ENCODE measurements at regions not wholly inside any gene's neighbourhood (a gene's known extent, or its start where the extent isn't known, plus 50 kb on each side); places are given as distances from the start of the nearest gene placed in this dataset.

GRCh38 chr2:196433116-196433515, 206.4 kb upstream of the CCDC150 start:
- DNase-seq (ENCODE audit: low spot score) = no peak
- ChIA-PET POLR2A (ENCODE audit: low non-redundant PET) (no interaction called here), CTCF (interaction anchor here (0.6 to 0.7 kb wide), 2 partner anchors 318 to 331 kb away, joined by 3 to 5 read pairs; no protein-coding TSS in a partner anchor)
- no peak overlapping the region for H3K27ac ChIP-seq
- no peak for TF ChIP-seq CTCF (conservative IDR thresholded peaks at IDR 0.05; ENCODE audit: low read depth)

- no peak overlapping the region for H3K27ac ChIP-seq
- ChIA-PET POLR2A (ENCODE audit: low non-redundant PET) (no interaction called here), CTCF (no interaction called here)
- no peak for DNase-seq (ENCODE audit: low spot score)
- no peak for TF ChIP-seq CTCF (conservative IDR thresholded peaks at IDR 0.05; ENCODE audit: low read depth)
Measured at GRCh38 chr2:196434217-196434616, 205.3 kb upstream of the CCDC150 start.

- no peak overlapping the region for H3K27ac ChIP-seq
- no peak for TF ChIP-seq CTCF (conservative IDR thresholded peaks at IDR 0.05; ENCODE audit: low read depth)
- DNase-seq (ENCODE audit: low spot score) = no peak
- ChIA-PET POLR2A (ENCODE audit: low non-redundant PET) (no interaction called here), CTCF (interaction anchor here (0.7 kb wide), 1 partner anchor 159 kb away, joined by 3 read pairs; no protein-coding TSS in a partner anchor)
Measured at GRCh38 chr2:196435189-196435588, 204.3 kb upstream of the CCDC150 start.

GRCh38 chr2:196437626-196438025, 201.9 kb upstream of the CCDC150 start:
- H3K27ac ChIP-seq = no peak overlapping the region
- ChIA-PET POLR2A (ENCODE audit: low non-redundant PET) (no interaction called here), CTCF (interaction anchor here (0.7 kb wide), 1 partner anchor 15 kb away, joined by 3 read pairs; no protein-coding TSS in a partner anchor)
- no peak for TF ChIP-seq CTCF (conservative IDR thresholded peaks at IDR 0.05; ENCODE audit: low read depth)
- no peak for DNase-seq (ENCODE audit: low spot score)

GRCh38 chr2:196439760-196440159, 199.8 kb upstream of the CCDC150 start:
- DNase-seq (ENCODE audit: low spot score) = no peak
- no peak for TF ChIP-seq CTCF (conservative IDR thresholded peaks at IDR 0.05; ENCODE audit: low read depth)
- no peak overlapping the region for H3K27ac ChIP-seq
- ChIA-PET POLR2A (ENCODE audit: low non-redundant PET) (no interaction called here), CTCF (no interaction called here)

- no peak overlapping the region for H3K27ac ChIP-seq
- DNase-seq (ENCODE audit: low spot score) = no peak
- ChIA-PET POLR2A (ENCODE audit: low non-redundant PET) (no interaction called here), CTCF (interaction anchor here (0.7 kb wide), 1 partner anchor 103 kb away, joined by 5 read pairs; no protein-coding TSS in a partner anchor)
- no peak for TF ChIP-seq CTCF (conservative IDR thresholded peaks at IDR 0.05; ENCODE audit: low read depth)
Measured at GRCh38 chr2:196440413-196440812, 199.1 kb upstream of the CCDC150 start.

- ChIA-PET POLR2A (ENCODE audit: low non-redundant PET) (no interaction called here), CTCF (no interaction called here)
- no peak for TF ChIP-seq CTCF (conservative IDR thresholded peaks at IDR 0.05; ENCODE audit: low read depth)
- no peak overlapping the region for H3K27ac ChIP-seq
- no peak for DNase-seq (ENCODE audit: low spot score)
Measured at GRCh38 chr2:196441527-196441926, 198.0 kb upstream of the CCDC150 start.

Data from RWPE1 (cell line).